HT1080 (cell line): ENCODE measurements at regions not wholly inside any gene's neighbourhood (a gene's known extent, or its start where the extent isn't known, plus 50 kb on each side); places are given as distances from the start of the nearest gene placed in this dataset.

Experiments used
- DNase-seq: peaks from one replicate; pipeline ENCODE4 v3.0.0-alpha.2; 2015; ENCODE audit warnings: low read depth

DNA sequence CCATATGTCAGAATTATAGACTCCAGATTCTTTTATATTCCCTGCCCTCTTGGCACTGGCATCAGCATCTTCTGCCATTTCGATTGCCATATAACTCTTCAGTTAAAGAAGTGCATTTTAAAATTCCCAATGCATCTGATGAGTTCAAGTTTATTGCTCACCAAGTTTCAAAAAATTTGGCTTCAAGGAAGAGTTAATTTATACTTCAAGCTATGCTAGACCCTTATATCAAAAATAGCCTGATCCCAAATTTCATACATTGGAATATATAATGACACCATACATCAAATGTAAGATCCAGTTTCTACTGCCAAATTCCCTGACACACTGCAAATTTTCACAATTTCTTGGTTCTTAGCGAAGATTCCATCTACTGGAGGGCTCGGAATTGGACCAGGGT lies 1058.6 kb downstream of the NTRK3 start:
- DNase-seq: no peak

DNA sequence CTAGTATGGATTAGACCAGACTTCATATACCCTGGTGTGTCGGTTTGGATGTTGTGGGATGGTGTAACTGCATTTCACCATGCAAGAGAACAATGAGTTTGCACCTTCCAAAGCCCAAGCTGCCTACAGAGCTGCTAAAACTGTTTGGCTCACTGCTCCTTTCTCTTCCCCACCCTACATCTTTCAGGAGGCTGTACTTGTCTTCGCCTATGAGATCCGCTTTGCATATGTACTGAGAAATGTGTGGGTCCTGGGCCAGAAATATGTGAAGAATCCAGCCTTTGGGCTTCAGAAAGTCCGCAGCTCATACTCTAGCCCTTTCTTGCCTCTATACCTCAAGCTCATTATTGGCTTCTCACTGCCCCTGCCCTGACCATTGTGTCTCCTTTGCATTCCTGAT lies 1060.0 kb downstream of the NTRK3 start:
- no peak for DNase-seq

DNA sequence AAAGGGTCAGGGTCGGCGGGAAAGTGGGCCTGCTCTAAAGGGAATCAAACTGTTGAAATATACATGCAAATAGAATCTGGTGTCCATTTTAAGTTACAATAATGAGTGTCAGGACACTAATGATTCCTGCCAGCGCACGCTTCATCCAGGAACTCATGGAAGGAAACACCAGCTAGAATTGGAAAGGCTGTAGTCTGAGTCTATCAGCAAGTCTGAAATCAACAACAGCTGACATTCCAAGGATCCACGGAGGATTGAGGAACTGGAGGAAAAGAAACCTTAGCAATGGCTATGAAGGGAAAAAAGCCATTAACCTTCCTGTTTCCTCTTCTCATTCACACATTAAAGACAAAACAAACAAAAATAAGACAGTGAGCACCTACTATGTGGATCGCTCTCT lies 1063.1 kb downstream of the NTRK3 start:
- DNase-seq: no peak

DNA sequence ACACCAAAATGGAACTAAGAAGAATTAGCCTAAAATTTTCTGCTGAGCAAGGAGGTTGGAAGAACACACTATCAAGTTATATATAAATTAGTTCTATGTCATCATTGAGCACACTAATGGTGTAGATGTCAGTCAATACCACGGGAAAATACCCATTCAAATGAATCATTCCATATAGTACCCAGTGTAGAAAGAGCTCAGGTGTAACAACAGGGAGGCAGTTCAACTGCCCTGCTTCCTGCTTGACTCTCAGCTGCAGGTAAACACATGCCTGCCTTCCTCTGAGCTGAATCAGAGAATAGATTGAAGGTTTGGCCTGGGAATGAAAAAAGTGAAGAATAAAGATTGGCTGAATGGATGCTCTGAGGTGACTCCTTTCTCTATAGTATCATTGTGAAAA lies 1088.0 kb downstream of the AGBL1 start:
- DNase-seq: no peak

DNA sequence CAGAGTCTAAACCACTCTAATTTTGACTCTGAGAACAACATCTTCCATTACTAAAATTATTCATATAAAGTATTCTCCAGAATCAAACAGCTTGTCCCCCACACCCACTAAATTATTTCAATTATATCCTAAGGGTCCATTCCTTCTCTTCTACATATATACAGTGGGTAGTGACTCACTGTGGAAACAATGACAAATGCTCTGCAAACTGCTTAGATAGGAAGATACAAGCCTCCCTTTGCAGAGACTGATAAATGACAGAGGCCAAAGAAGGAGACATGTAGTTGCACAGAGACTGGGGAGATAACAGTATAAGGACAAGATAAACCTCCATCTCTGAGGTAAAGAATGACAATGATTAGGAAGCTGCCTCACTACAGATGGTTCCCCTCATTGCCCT lies 1087.4 kb downstream of the AGBL1 start:
- DNase-seq: peak; percentile 63

DNA sequence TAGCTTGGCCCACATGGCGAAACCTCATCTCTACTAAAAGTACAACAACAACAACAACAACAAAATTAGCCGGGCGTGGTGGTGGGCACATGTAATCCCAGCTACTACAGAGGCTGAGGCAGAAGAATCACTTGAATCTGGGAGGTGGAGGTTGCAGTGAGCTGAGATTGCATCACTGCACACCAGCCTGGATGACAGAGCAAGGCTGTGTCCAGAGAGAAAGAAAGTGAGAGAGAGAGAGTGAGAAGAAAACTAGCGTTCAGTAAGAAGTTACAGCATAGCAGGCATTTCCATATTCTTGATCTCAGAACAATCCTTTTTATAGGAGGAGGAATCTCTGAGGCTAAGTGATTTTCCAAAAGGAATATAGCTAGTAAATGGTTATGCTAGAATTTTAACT lies 1076.1 kb downstream of the AGBL1 start:
- no peak for DNase-seq

DNA sequence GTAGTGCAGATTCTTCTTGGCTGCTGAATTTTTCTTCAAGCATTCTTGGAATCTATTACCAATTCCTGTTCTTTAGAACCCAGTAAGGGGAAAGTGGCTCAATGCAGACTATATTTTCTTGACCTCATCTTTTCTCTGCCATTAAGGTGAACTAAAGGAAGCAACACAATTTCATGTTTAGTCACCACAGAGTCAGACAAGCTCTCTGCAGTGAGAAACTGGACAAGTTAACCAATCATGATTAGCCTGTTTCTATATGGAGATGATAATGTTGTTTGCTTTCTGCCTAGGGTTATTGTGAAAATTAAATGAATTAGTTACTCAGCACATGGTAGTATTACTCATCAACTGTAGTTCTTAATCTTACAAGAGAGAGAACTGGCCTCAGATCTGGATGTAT lies 1075.1 kb downstream of the AGBL1 start:
- peak; percentile 85 for DNase-seq

DNA sequence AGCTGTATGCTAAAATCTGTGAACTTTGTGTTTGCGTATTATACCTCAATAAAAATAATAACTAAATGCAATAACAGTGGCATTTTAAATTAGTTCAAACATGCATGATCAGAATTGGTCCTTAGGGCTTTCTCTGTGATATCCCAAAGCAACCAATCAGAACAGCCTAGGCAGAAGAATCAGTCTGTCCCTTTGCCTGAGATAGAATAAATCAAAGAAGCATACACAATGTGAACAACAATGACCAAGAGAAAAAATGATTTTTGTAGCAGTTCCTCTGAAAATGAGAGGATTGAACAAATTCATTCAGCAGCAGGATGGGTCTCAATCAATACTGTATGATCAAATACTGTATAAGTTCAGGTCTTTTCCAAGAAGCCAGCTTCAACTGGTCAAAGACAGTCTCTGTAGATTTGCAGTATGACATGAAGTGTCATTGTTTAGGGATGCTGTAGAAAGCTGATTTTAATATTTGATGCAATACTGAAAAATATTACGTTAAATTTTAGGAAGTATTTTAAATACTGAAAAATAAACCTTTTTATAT lies 1071.6 kb downstream of the AGBL1 start:
- DNase-seq: no peak

DNA sequence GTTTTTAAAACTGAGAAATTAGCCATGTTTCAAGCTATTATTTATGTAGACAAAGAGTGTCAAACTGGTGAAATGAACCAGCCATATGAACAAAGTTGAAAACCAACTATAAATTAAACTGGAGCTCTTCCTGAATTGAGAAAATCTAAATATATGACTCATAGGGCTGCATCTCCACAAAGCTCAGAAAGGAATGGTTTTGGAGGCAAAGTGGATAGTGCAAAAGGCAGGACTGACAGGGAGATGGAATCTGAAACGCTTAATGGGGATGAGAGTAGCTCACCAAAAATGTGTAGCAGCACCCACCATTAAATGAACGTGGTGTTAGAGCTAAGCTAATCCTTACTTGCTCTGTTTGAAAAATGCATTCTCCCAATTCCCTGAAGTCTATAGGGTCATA lies 1066.0 kb downstream of the AGBL1 start:
- DNase-seq: no peak

DNA sequence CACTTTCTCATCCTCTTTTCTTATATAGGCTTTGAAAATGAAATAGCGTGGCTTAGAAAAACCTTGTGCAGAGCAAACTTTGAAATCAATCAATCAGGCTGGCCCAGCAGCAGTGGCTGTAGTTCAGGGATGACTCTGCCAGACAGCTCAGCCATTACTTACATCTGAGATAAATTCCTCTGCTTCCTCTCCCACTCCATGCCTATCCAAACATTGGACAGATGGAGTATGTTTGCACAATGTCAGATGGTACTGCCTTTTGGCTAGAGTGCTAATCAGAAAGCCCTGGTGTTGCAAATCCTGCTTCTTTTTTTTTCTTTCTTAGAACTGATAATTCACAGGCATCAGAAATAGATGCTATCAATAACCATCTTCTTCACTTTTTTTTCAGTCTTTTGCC lies 1065.1 kb downstream of the AGBL1 start:
- peak; percentile 60 for DNase-seq

DNA sequence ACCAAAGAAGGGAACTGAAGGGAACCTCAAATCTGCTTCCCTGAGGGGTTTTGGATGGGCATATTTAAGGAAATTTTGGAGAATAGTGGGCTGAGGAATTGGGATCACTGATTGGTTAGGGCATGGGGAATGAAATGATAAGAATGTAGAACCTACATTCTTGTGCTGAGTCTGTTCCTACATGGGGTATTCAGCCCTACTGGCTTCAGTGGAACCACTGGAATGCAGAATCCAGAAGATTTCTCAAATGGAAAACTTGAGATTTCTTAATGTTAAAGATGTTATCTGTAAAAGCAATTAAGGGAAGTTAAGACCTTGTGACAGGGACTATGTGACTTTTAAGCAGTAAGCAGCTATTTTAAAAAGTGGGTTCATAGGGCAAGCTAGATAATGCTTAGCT lies 1062.4 kb downstream of the AGBL1 start:
- DNase-seq: no peak

DNA sequence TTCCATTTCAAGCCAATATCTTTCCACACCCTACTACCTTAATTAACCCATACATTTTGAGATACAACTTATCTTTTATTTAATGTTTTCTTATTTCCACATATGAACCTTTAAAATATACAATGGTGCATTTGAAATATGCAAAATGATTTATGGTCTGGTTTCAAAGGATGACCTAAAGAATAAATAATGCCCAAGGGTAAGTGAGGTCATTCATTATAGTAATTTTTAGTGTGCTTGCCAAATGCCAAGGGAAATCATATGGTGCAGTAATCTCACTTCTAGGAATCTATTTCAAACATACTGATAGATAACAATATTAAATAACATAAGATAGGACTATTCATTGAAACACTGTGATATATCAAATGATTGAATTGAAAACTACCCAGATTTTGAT lies 1055.4 kb downstream of the AGBL1 start:
- DNase-seq: no peak

DNA sequence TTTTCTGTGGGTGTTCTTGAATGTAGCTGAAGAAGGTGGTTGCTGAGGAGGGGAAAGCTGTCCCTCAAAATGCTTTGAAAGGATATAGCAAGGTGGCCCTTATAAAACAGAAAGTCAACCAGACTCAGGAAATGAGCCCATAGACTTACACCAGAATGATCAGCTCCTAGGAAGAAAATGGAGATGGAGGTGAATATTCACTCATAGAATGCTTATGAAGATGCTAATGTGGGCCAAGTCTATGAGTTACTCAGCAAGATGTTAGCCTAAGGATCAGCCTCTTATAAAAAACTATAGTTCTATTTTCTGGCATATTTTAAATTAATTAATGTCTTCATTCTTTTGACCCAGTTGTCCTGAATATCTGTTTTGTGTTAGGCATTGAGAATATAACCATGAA lies 1054.0 kb downstream of the AGBL1 start:
- DNase-seq: no peak

DNA sequence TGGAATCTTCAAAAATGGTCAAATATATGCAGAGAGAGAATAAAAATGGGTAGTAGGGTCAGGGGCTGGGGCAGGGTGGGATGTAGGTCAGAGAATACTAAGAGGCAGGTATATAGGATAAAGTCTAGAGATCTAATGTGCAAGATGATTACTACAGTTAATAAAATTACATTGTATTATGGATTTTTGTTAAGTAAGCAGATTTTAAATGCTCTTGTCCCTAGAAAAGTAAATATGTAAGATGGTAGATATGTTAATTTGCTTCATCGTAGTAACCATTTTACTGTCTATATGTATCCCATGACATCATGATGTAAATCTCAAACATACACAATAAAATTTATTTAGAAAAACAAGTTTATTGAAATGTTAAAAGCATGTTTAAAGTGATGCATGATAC lies 1051.4 kb downstream of the AGBL1 start:
- no peak for DNase-seq

DNA sequence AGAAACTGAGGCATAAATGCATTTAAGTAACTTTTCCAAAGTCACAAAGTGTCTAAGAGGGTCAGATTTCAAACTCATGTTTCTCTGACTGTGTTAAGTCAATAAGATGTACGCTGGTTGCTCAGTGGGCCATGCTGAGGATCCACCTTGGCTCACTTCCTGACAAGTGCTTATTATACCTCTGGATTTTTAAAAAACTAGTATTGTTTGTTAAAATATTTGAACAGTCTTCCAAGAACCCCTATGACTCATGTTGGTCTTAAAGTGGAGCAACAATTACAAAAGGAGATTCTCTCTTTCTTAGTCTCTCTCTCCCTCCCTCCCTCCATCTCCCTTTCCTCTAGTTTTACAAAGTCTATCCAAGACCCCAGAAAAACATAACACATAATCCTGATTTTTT lies 1050.2 kb downstream of the AGBL1 start:
- peak; percentile 44 for DNase-seq

DNA sequence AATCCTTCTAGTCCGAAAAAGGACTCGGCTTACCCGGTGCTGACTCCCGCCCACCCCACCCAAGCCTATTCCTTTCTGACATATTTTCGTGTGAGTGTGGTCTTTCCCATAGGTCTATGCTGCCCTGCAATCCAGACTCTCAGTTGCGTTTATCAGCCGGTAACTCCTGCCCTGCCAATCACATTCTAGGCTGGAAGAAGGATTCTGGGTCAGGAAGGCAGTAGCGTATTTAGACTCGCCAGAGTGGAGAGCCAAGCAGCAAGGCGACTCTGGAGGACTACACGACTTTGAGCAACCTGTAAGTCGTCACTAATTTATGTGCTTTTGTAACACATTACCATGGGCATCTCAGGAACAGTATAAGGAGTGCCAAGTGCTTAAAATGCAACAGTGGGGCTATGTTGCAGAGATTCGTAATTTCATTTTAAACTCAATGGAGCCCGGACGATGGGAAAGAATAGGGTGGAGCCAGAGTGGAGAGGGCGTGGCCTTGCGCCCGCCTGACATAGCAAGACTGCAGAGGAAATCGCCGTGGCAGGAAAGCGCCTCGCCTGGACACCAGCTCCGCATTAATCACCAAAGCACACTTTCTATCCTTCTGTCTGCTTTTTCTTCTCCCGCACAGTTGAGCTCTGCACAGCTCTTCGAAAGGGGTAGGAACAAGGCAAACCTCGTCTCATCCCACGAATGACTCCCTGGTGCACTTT lies 1044.2 kb downstream of the AGBL1 start:
- DNase-seq: no peak

DNA sequence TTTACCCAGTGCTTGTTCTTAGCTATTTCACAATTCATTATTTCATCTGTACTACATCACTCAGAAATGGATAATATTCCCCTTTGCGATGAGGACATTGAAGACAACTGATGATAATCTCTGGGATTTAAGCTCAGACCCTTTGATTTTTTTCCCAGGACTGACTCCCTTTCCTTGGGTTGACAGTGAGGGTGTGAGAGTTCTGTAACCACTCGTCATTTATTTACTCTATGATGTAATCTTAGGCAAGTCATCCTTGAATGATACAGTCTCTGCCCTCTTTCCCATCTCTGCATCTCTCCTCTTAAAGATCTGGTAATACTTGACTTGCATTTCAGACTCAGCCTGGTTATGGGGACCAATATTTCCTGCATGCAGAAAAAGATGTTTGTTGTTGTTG lies 1041.7 kb downstream of the AGBL1 start:
- DNase-seq: peak; percentile 44

DNA sequence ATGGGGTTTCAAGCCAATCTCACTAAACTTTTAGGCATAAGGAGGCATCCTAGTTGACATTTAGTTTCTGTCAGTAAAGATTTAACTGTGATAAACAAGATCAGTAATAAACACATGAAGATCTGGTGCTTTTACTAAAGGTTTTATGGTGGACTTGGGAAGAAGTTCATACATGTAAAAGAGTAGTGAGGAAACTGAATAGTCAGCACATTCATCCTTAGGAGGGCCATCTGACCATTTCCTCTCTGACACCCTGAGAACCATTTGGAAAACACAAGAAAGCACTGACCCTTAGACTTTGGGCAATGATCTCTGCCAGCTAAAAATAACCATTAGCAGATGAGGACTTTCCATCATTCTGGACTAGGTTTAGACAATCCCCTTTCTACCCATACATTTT lies 1040.9 kb downstream of the AGBL1 start:
- no peak for DNase-seq

DNA sequence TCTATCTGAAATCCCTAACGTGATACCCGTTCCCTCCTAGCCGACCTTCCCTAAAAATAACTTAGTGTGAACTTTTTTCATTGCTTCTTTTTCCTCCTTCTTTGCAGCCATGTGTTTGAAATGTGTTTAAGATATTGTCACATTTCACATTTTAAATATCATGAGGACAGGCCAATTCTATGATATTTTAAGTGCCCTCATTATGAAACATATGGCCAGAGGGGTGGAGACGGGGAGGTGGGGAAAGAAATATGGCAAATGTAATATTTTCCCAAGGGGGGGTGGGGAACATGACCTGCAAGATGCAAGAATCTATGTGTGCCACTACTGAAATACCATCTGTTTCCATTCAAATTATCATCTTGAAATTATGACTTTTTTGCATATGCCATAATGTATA lies 1039.2 kb downstream of the AGBL1 start:
- DNase-seq: no peak

DNA sequence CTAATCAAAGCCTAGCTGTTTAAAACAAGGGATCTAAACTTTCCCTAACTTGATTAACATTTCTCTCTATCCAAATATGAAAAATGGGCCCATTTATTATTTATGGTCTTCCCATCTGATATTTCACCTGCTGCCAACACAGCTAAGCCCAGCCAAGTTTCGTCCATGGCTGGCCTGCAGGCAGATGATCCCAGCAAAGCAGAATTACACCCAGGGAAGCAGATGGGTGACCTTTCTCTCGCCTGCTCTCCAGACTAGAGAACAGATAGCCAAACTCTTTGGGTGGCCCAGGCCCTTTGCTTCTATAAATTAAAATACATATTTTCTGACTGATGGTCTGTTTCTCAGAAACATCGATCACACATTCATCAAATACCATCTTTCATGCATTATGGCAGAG lies 1038.8 kb downstream of the AGBL1 start:
- DNase-seq: no peak

DNA sequence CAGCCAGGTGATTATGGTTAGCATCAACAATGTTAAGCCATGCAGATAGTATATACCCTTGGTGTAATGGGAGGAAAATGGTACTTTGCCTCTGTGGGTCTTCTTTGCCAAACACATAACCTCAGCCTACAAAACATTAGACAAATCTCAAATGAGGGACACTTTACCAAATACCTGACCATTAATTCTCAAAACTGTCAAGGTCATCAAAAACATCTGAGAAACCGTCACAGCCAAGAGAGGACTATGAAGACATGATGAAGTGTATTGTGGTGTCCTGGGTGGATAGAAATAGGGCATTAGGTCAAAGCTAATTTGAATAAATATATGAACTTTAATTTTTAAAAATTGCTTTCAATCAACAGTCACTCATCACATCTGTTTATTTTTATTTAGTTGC lies 1036.1 kb downstream of the AGBL1 start:
- no peak for DNase-seq

DNA sequence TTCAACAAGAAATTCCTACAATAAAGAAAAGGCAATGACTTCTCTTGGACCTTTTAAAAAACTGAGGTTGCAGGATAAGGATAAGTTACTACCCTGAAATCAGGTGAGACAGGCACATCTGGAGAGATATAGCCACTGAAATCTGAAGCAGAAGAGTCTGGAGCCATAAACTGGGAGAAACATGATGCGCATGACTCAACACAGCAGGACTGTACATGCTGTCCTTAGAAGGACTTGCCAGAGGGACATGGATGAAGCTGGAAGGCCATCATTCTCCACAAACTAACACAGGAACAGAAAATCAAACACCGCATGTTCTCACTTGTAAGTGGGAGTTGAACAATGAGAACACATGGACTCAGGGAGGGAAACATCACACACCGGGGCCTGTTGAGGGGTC lies 1020.2 kb downstream of the AGBL1 start:
- no peak for DNase-seq

DNA sequence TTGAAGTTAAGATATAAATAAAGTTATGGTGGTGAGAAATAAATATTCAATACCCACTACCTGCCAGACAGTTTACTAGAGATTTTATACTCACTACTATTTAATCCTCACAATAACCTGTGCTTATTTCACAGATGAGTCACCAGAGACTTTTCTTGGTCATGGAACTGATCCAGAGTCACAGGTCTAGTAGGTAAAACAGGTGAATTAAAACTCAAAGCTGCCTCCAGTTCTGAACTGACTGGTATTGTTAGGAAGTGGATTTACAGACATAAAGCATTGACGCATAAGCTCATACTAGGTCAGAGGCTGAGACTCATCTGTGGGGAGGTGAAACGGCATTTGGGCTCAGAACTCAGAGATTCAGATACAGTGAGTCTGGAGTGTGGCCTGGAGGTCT lies 1009.9 kb downstream of the AGBL1 start:
- no peak for DNase-seq

DNA sequence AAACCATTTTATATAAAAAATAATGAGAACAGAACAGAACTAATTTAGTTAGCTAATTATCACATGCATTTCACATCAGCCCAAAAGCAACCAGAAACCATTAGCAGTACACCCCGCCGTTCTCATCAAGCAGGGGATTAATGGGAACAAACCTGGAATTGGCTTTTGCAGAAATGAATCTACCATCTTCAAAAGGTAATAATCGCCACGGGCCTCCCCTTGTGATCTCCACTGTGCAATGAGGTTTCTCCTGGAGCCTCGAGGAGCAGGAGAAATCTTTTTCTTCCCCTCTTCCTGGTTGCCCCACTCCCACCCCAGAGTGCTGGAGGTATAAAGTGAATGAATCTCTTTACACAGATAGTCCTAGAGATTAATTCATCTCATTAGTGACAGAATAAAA lies 1003.5 kb downstream of the AGBL1 start:
- no peak for DNase-seq
